HCT116 (cell line): ENCODE measurements at regions not wholly inside any gene's neighbourhood (a gene's known extent, or its start where the extent isn't known, plus 50 kb on each side); places are given as distances from the start of the nearest gene placed in this dataset.

Source experiments
- ATAC-seq: fragments of 200-7000 bp; cut with Tn5 transposase; 2 replicates; pipeline ENCODE4 v1.9.1; 2020; ENCODE audit warnings: mild to moderate bottlenecking, moderate library complexity
- BruUV-seq: library from RNA; stranded (reverse); fragments of 400-500 nt; replicated peaks from 2 replicates; lab custom pipeline; 2021; lab: Mats Ljungman, UMichigan
- CTCF ChIA-PET: fragments of 300-600 bp; sonication (Branson Sonifier 250); formaldehyde crosslinking; loops from one replicate; lab custom pipeline; 2021; ENCODE audit warnings: antibody characterized with exemption; lab: Charles Lee
- POLR2A ChIA-PET: fragments of 300-600, 350-600 bp; sonication (Branson Sonifier 250); formaldehyde crosslinking; loops from one replicate; lab custom pipeline; 2021; ENCODE audit warnings: antibody characterized with exemption; lab: Charles Lee
- RAD21 ChIA-PET, 2 experiments: fragments of 300-600 bp; sonication (Branson Sonifier 250); formaldehyde crosslinking; loops; one replicate each; lab custom pipeline; 2023; ENCODE audit warnings: low total read pairs in 2 of 2; ENCODE audit not compliant: uncharacterized antibody in 2 of 2, unreplicated experiment in 2 of 2, low non-redundant PET in 1 of 2; lab: Charles Lee
- DNase-seq: peaks from one replicate; pipeline ENCODE4 v3.0.0-alpha.2; 2010; ENCODE audit warnings: low read depth, low spot score
- H2AFZ ChIP-seq: fragments of 200-600 bp; shearing (Covaris generic), sonication (generic); 2 replicates; pipeline ENCODE4 v1.6.1; 2017; ENCODE audit warnings: low read depth, mixed run types, mixed read lengths, antibody characterized with exemption, low read length; ENCODE audit not compliant: poor library complexity, severe bottlenecking
- H3K27ac ChIP-seq: 2 replicates; pipeline ENCODE4 v1.5.1; 2012; ENCODE audit warnings: low read depth, low read length
- H3K27me3 ChIP-seq: fragments of 200-600 bp; sonication (generic); 2 replicates; pipeline ENCODE4 v1.6.1; 2016; ENCODE audit warnings: mixed run types, low read length, mixed read lengths; ENCODE audit not compliant: insufficient read depth
- H3K36me3 ChIP-seq, 2 experiments: fragments of 200-500 bp in 1 of 2; fragments of 200-600 bp in 1 of 2; sonication (Bioruptor generic) in 1 of 2; sonication (generic) in 1 of 2; 2 replicates each; pipeline versions ENCODE4 v1.5.1 to v1.6.1; 2014 to 2016; ENCODE audit warnings: low read length in 2 of 2, inconsistent platforms in 1 of 2, mixed read lengths in 1 of 2, mixed run types in 1 of 2; ENCODE audit not compliant: insufficient read depth in 2 of 2, control insufficient read depth in 1 of 2
- H3K4me1 ChIP-seq, 2 experiments: fragments of 200-600 bp in 1 of 2; sonication (generic) in 1 of 2; 2 replicates each; pipeline versions ENCODE4 v1.5.1 to v1.6.1; 2012 to 2017; ENCODE audit warnings: low read length in 2 of 2, inconsistent platforms in 1 of 2, mild to moderate bottlenecking in 1 of 2, mixed read lengths in 1 of 2, mixed run types in 1 of 2, moderate library complexity in 1 of 2; ENCODE audit not compliant: insufficient read depth in 2 of 2, control insufficient read depth in 1 of 2
- H3K4me2 ChIP-seq: fragments of 200-600 bp; sonication (generic); 2 replicates; pipeline ENCODE4 v1.6.1; 2017; ENCODE audit warnings: mixed run types, low read length, mixed read lengths
- H3K4me3 ChIP-seq, 2 experiments: fragments of 200-600 bp in 1 of 2; sonication (generic) in 1 of 2; replicated peaks in 1 of 2; 2 replicates each; pipeline ENCODE4 v1.5.1; 2011 to 2016; ENCODE audit warnings: low read length in 2 of 2, control low read depth in 1 of 2, low read depth in 1 of 2, mild to moderate bottlenecking in 1 of 2, mixed read lengths in 1 of 2, mixed run types in 1 of 2
- H3K79me2 ChIP-seq: fragments of 200-600 bp; sonication (generic); 2 replicates; pipeline ENCODE4 v1.6.1; 2017; ENCODE audit warnings: mild to moderate bottlenecking, mixed run types, low read length, moderate library complexity, mixed read lengths; ENCODE audit not compliant: insufficient read depth
- H3K9ac ChIP-seq: fragments of 200-600 bp; sonication (generic); 2 replicates; pipeline ENCODE4 v1.6.1; 2016; ENCODE audit warnings: low read length, mixed read lengths
- H3K9me2 ChIP-seq: fragments of 200-600 bp; sonication (generic), shearing (Covaris generic); 2 replicates; pipeline ENCODE4 v1.6.1; 2017; ENCODE audit warnings: mixed run types, mild to moderate bottlenecking, moderate library complexity; ENCODE audit not compliant: insufficient read depth
- H3K9me3 ChIP-seq, 2 experiments: fragments of 200-500 bp in 1 of 2; fragments of 200-600 bp in 1 of 2; sonication (Bioruptor generic) in 1 of 2; sonication (generic) in 1 of 2; 2 replicates each; pipeline ENCODE4 v1.6.1; 2014 to 2017; ENCODE audit warnings: low read length in 2 of 2, mixed read lengths in 2 of 2, inconsistent platforms in 1 of 2, low read depth in 1 of 2, mild to moderate bottlenecking in 1 of 2, mixed run types in 1 of 2, moderate library complexity in 1 of 2; ENCODE audit not compliant: control insufficient read depth in 1 of 2, insufficient read depth in 1 of 2
- H4K20me1 ChIP-seq: fragments of 200-600 bp; sonication (generic), shearing (Covaris generic); 2 replicates; pipeline ENCODE4 v1.6.1; 2017; ENCODE audit warnings: mixed run types, mild to moderate bottlenecking, moderate library complexity; ENCODE audit not compliant: insufficient read depth
- CBX3 ChIP-seq: IDR thresholded peaks from 2 replicates; pipeline ENCODE4 v1.6.1; 2012; ENCODE audit warnings: low read depth
- EGR1 ChIP-seq: IDR thresholded peaks from 2 replicates; pipeline ENCODE4 v1.6.1; 2012; ENCODE audit warnings: low read depth
- EZH2 ChIP-seq: fragments of 200-600 bp; sonication (generic); IDR thresholded peaks from 2 replicates; pipeline ENCODE4 v1.6.1; 2017; ENCODE audit warnings: antibody characterized with exemption, mixed run types
- FOSL1 ChIP-seq: IDR thresholded peaks from 2 replicates; pipeline ENCODE4 v1.6.1; 2012; ENCODE audit warnings: low read depth
- MAX ChIP-seq: IDR thresholded peaks from 2 replicates; pipeline ENCODE4 v1.6.1; 2012
- SIN3A ChIP-seq: IDR thresholded peaks from 2 replicates; pipeline ENCODE4 v1.6.1; 2012; ENCODE audit warnings: low read depth
- SP1 ChIP-seq: IDR thresholded peaks from 2 replicates; pipeline ENCODE4 v1.6.1; 2012; ENCODE audit warnings: low read depth
- SRF ChIP-seq: IDR thresholded peaks from 2 replicates; pipeline ENCODE4 v1.6.1; 2012; ENCODE audit warnings: low read depth
- TCF7L2 ChIP-seq: IDR thresholded peaks from 2 replicates; pipeline ENCODE4 v1.7.0; 2011; ENCODE audit warnings: borderline replicate concordance, inconsistent platforms; ENCODE audit not compliant: insufficient read depth, insufficient read length; ENCODE audit errors: extremely low read depth
- YY1 ChIP-seq: IDR thresholded peaks from 2 replicates; pipeline ENCODE4 v1.6.1; 2011; ENCODE audit warnings: low read length, low read depth, moderate library complexity, mild to moderate bottlenecking; ENCODE audit not compliant: insufficient replicate concordance; ENCODE audit errors: extremely low read depth
- ZFX ChIP-seq: fragments of 450-650 bp; IDR thresholded peaks from 2 replicates; pipeline ENCODE4 v1.6.1; 2017
- intact Hi-C: fragments of 100-400 bp; cut with micrococcal nuclease; formaldehyde crosslinking; loops from 2 replicates; pipeline ENCODE4 v1.10.0; 2022
- TF ChIP-seq, protein P1 (sequence below): IDR thresholded peaks from 2 replicates; pipeline ENCODE4 v1.6.1; 2012
- TF ChIP-seq, protein P2 (sequence below): IDR thresholded peaks from 2 replicates; pipeline ENCODE4 v1.6.1; 2012; ENCODE audit warnings: low read depth

DNA sequence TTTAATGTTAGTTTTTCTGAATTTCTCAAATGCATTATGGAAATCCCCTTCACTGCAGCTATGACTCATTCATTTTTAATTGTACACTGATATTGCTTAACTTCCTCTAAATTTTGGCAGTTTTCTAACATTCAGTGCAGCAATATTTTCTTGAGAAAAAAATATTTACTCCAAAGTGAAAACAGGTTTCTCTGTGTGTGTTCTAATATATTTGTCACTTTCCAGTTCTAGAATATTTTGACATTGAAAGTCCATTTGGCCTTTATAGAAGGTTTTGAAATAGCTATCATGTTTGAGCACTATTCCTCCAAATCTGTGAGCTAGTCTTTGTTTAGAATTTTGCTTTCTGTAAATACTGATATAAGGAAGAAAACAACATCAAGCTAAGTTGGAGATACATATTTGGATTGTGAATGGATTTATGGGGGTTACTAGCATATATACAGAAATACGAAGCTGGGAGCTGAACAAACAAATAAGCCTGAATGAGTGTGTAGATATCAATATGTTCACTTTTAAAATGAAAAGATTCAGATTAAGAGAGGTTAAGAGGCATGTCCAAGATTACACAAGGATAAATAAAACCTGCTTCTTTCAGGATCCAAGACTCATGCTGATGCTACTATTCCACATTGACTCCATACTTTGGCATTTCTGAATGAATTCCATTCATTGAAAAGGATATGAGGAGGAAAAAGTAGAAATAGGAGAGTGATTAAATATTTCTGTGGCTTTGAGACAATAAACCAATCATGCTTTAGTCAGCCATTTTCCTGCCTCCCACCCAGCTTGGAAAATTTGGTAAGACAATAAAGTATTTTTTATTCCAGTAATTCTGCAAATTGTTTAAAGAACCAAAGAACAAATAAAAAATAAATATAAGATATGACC lies 57.3 kb upstream of the SLIT2 start:
- DNase-seq, result no peak
- H3K4me2 ChIP-seq, result no peak overlapping the region
- no peaks in the 10 kb centered on the region for H3K9me2 ChIP-seq
- TF ChIP-seq, protein P1, sequence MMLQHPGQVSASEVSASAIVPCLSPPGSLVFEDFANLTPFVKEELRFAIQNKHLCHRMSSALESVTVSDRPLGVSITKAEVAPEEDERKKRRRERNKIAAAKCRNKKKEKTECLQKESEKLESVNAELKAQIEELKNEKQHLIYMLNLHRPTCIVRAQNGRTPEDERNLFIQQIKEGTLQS, result no peak
- TF ChIP-seq CBX3, result no peak
- no peak for TF ChIP-seq TCF7L2
- no peak for TF ChIP-seq SRF
- no peak for TF ChIP-seq FOSL1
- TF ChIP-seq EGR1, result no peak
- TF ChIP-seq MAX, result no peak
- TF ChIP-seq SIN3A, result no peak
- TF ChIP-seq, all 23 proteins: peak for 0
- no peak overlapping the region for H3K9ac ChIP-seq
- ChIA-PET CTCF (no interaction called here), RAD21 (no interaction called here), POLR2A (no interaction called here)
- no peaks in the 10 kb centered on the region for H3K79me2 ChIP-seq
- intact Hi-C loops, result no loop called here
- no peak overlapping the region for H3K27ac ChIP-seq
- no peak for ATAC-seq
- no peaks in the 10 kb centered on the region for H3K36me3 ChIP-seq
- no TSS peak for BruUV-seq
- no peak overlapping the region for H3K4me3 ChIP-seq
- H3K27me3 ChIP-seq, result no peaks in the 10 kb centered on the region
- H3K4me1 ChIP-seq, result no peaks in the 10 kb centered on the region
- no peak overlapping the region for H2AFZ ChIP-seq
- H3K9me3 ChIP-seq, result no peaks in the 10 kb centered on the region
- H4K20me1 ChIP-seq, result no peaks in the 10 kb centered on the region

GRCh38 chr4:20193141-20193936 lies 58.4 kb upstream of the SLIT2 start:
- no peaks in the 10 kb centered on the region for H3K9me2 ChIP-seq
- ChIA-PET POLR2A (no interaction called here), RAD21 (no interaction called here), CTCF (no interaction called here)
- BruUV-seq, result no TSS peak
- H2AFZ ChIP-seq, result peak overlapping the region; percentile 9
- no peaks in the 10 kb centered on the region for H3K36me3 ChIP-seq
- no peaks in the 10 kb centered on the region for H4K20me1 ChIP-seq
- no peak overlapping the region for H3K9ac ChIP-seq
- no peaks in the 10 kb centered on the region for H3K9me3 ChIP-seq
- H3K4me2 ChIP-seq, result no peak overlapping the region
- no peak overlapping the region for H3K27ac ChIP-seq
- intact Hi-C loops, result no loop called here
- H3K4me3 ChIP-seq, result no peak overlapping the region
- no peaks in the 10 kb centered on the region for H3K27me3 ChIP-seq
- DNase-seq (no peak), ATAC-seq (no peak)
- no peaks in the 10 kb centered on the region for H3K4me1 ChIP-seq
- no peaks in the 10 kb centered on the region for H3K79me2 ChIP-seq
- no peak for TF ChIP-seq EZH2
- no peak for TF ChIP-seq YY1
- TF ChIP-seq SRF, result no peak
- TF ChIP-seq CBX3, result no peak
- TF ChIP-seq ZFX, result no peak
- no peak for TF ChIP-seq MAX
- TF ChIP-seq, protein P2, sequence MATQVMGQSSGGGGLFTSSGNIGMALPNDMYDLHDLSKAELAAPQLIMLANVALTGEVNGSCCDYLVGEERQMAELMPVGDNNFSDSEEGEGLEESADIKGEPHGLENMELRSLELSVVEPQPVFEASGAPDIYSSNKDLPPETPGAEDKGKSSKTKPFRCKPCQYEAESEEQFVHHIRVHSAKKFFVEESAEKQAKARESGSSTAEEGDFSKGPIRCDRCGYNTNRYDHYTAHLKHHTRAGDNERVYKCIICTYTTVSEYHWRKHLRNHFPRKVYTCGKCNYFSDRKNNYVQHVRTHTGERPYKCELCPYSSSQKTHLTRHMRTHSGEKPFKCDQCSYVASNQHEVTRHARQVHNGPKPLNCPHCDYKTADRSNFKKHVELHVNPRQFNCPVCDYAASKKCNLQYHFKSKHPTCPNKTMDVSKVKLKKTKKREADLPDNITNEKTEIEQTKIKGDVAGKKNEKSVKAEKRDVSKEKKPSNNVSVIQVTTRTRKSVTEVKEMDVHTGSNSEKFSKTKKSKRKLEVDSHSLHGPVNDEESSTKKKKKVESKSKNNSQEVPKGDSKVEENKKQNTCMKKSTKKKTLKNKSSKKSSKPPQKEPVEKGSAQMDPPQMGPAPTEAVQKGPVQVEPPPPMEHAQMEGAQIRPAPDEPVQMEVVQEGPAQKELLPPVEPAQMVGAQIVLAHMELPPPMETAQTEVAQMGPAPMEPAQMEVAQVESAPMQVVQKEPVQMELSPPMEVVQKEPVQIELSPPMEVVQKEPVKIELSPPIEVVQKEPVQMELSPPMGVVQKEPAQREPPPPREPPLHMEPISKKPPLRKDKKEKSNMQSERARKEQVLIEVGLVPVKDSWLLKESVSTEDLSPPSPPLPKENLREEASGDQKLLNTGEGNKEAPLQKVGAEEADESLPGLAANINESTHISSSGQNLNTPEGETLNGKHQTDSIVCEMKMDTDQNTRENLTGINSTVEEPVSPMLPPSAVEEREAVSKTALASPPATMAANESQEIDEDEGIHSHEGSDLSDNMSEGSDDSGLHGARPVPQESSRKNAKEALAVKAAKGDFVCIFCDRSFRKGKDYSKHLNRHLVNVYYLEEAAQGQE, result no peak
- no peak for TF ChIP-seq SP1
